Heart right ventricle (tissue), 16 donors: ENCODE measurements at regions not wholly inside any gene's neighbourhood (a gene's known extent, or its start where the extent isn't known, plus 50 kb on each side); places are given as distances from the start of the nearest gene placed in this dataset.

Experiments used
- ATAC-seq, 8 donors: fragments of 200-7000 bp; cut with Tn5 transposase; one replicate each; pipeline ENCODE4 v1.9.1; 2020; ENCODE audit warnings: mild to moderate bottlenecking in 8 of 8, moderate library complexity in 8 of 8, moderate number of reproducible peaks in 1 of 8
- DNase-seq, 2 donors: peaks; one replicate each; pipeline ENCODE4 v3.0.0-alpha.2; 2020
- H3K27ac ChIP-seq, 10 donors: fragments of 200-600 bp; sonication (generic) in 2 of 10; one replicate each; pipeline versions ENCODE4 v1.5.0 to v1.8.0; 2020 to 2022; ENCODE audit warnings: mild to moderate bottlenecking in 3 of 10
- H3K27me3 ChIP-seq, 7 donors: fragments of 200-600 bp; one replicate each; pipeline ENCODE4 v1.8.0; 2021 to 2022; ENCODE audit warnings: mild to moderate bottlenecking in 2 of 7
- H3K36me3 ChIP-seq, 9 donors: fragments of 200-600 bp; sonication (generic) in 1 of 9; one replicate each; pipeline versions ENCODE4 v1.5.0 to v1.8.0; 2020 to 2022; ENCODE audit warnings: mild to moderate bottlenecking in 2 of 9
- H3K4me1 ChIP-seq, 9 donors: fragments of 200-600 bp; sonication (generic) in 1 of 9; one replicate each; pipeline versions ENCODE4 v1.5.0 to v1.8.0; 2020 to 2022; ENCODE audit warnings: mild to moderate bottlenecking in 4 of 9
- H3K4me3 ChIP-seq, 10 donors: fragments of 200-600 bp; sonication (generic) in 2 of 10; one replicate each; pipeline versions ENCODE4 v1.5.0 to v1.8.0; 2020 to 2022; ENCODE audit warnings: mild to moderate bottlenecking in 7 of 10, moderate library complexity in 2 of 10
- H3K9me3 ChIP-seq, 11 donors: fragments of 200-600 bp in 10 of 11; sonication (generic) in 2 of 11; one replicate each; pipeline versions ENCODE4 v1.5.0 to v1.8.0; 2013 to 2022; ENCODE audit warnings: mild to moderate bottlenecking in 2 of 11, control low read depth in 1 of 11, moderate library complexity in 1 of 11
- WGBS, 2 donors: extraction: QIAGEN DNeasy Blood & Tissue Kit; methylation state at CpG; one replicate each; pipeline ENCODE4 v1.1.7; 2013; ENCODE audit warnings: inconsistent platforms in 1 of 2; 5-methylcytosine and 5-hydroxymethylcytosine counted together
- intact Hi-C, 10 donors: fragments of 100-400 bp; cut with DNase I; formaldehyde crosslinking; loops; one replicate each; pipeline versions ENCODE4 v1.11.1 to v1.14.2; 2022
- TF ChIP-seq, protein P1 (sequence below), 9 donors: fragments of 200-600 bp; sonication (generic) in 2 of 9; IDR thresholded peaks; one replicate each; pipeline versions ENCODE4 v1.5.0 to v1.8.0; 2021 to 2022; ENCODE audit warnings: antibody characterized with exemption in 9 of 9, mild to moderate bottlenecking in 5 of 9, moderate library complexity in 1 of 9
- donor health status: Arrhythmogenic right ventricular cardiomyopathy.
- donor health status: ischemic (EF 13 %, LVEDD 7.1; RV severe dilation, severe dysfunction).
- donor health status: healthy with polysubstance abuse.
- donor health status: DM: no; HTN: yes; CAD: no.
- donor health status: DM: no; HTN: no; CAD: no.
- donor health status: ischemic (EF 25% LVEDD 6.9; RV normal size, moderate dysfunction).
- donor health status: ischemic (EF 25% LVEDD 5.7; RV mildly dilated, moderate dysfunction).
- donor health status: healthy.
- donor health status: DM: yes; HTN: yes; CAD: no.
- donor health status: Ischemic cardiomyopathy.
- donor health status: ischemic (EF 35%, LVEDD 5.7; RV mildly dilated, moderate dysfunction).
- donor health status: nonischemic (EF 11% LVEDD 7.7; RV severe dilation, severe dysfunction).
- donor health status: DM: yes; HTN: yes; CAD: no.
- donor health status: PGD.
- donor health status: ischemic (EF 29% LVEDD 5.4; RV normal size, mild dysfunction).
- donor health status: nonischemic (EF 23%, LVEDD 6.1; RV moderate dilation, normal function).

DNA sequence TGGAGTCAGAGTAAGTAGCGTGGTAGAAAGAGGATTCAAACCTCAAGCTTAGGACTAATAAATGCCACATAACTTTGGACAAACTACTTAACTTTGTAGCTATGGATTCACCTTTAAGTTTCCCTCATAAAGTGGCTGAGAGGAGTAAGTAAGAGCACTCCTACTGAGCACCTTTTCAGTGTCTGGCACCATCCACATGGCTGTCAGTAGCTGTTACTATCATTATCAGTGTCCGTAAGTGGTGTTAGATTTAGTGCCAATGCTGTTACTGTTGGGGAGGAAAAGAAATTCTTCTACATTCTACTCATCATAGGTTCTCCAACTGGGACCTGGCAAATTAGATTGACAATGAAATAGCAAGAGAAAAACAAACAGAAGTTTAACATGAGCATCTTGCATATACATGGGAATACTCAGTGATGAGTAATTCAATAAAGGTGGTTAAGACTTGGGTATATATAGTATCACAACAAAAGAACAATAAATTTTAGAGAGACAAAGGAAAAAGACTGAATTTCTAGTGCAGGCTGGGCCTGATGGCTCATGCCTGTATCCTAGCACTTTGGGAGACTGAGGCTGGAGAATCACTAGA lies 165.6 kb upstream of the NBEA start:
- DNase-seq, result no peak
- no peaks in the 10 kb centered on the region for H3K9me3 ChIP-seq
- no peaks in the 10 kb centered on the region for H3K4me1 ChIP-seq
- no peak overlapping the region for H3K4me3 ChIP-seq
- H3K27me3 ChIP-seq, result no peaks in the 10 kb centered on the region
- H3K36me3 ChIP-seq, result no peaks in the 10 kb centered on the region
- TF ChIP-seq, protein P1, sequence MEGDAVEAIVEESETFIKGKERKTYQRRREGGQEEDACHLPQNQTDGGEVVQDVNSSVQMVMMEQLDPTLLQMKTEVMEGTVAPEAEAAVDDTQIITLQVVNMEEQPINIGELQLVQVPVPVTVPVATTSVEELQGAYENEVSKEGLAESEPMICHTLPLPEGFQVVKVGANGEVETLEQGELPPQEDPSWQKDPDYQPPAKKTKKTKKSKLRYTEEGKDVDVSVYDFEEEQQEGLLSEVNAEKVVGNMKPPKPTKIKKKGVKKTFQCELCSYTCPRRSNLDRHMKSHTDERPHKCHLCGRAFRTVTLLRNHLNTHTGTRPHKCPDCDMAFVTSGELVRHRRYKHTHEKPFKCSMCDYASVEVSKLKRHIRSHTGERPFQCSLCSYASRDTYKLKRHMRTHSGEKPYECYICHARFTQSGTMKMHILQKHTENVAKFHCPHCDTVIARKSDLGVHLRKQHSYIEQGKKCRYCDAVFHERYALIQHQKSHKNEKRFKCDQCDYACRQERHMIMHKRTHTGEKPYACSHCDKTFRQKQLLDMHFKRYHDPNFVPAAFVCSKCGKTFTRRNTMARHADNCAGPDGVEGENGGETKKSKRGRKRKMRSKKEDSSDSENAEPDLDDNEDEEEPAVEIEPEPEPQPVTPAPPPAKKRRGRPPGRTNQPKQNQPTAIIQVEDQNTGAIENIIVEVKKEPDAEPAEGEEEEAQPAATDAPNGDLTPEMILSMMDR (IDR thresholded peaks at IDR 0.05), result no peak
- no peak overlapping the region for H3K27ac ChIP-seq
- peak in 4 of 8 donors; percentile 52 to 75 (median 60) for ATAC-seq
- WGBS, 2 donors, result 65 to 75% methylated on average over 2 of the region's 2 CpGs
- intact Hi-C loops, result no loop called here

DNA sequence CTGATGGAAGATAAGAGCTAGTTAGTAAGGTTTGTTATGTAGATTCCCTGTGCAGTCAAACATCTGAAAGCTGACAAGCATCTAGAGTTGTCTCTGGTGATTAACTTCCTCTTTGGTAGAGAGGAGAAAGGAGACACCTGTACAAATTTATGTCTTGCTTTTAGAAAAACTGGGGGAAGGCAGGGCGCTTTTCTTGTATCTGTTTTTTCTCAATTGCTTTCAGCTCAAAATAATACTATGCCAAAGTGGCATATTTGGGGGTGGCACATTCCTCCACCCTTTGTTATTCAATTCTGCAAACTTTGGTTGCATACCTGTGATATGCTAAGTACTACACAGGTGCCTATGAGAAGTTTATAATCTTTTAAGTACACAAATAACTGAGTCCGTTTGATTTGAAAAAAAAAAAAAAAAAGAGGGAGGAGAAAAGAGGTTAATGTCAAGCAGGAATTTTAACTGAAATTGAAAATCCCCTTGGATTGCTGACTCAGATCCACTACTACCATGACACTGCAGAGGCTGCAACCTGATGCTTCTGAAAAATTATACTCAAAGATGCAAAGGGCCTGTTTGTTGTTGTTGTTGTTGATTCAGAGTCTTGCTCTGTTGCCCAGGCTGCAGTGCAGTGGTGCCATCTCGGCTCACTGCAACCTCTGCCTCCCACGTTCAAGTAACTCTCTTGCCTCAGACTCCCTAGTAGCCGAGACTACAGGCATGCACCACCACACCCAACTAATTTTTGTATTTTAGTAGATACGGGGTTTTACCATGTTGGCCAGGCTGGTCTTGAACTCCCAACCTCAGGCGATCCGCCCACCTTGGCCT lies 164.8 kb upstream of the NBEA start:
- no peak overlapping the region for H3K4me3 ChIP-seq
- no peaks in the 10 kb centered on the region for H3K4me1 ChIP-seq
- ATAC-seq, result no peak
- no peaks in the 10 kb centered on the region for H3K36me3 ChIP-seq
- peaks cover 0 to 4% (median 0%) of the 10 kb centered on the region in 11 donors for H3K9me3 ChIP-seq
- H3K27me3 ChIP-seq, result no peaks in the 10 kb centered on the region
- TF ChIP-seq, protein P1 (IDR thresholded peaks at IDR 0.05), result no peak
- intact Hi-C loops, result no loop called here
- DNase-seq, result no peak
- H3K27ac ChIP-seq, result no peak overlapping the region
- 87 to 89% methylated on average over 8 of the region's 8 CpGs for WGBS, 2 donors

DNA sequence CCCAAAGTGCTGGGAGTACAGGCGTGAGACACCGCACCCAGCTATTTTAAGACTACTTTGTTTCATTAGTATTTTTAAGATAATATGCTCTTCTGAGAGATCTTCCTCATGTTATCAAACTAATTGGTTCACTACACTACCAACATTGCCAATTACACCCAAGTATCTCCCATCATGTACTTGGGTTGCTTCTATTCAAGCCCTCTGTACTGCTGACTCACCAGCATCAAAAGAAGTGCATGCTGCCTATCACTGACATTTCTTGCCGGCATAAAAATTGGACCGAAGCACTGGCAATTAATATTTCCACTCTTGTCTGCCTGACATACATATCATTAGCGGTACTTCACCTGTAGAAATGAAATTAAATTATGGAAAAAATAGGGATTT lies 164.2 kb upstream of the NBEA start:
- no peak for DNase-seq
- TF ChIP-seq, protein P1 (IDR thresholded peaks at IDR 0.05), result no peak
- WGBS, 2 donors, result 69 to 75% methylated on average over 5 of the region's 5 CpGs
- H3K4me3 ChIP-seq, result no peak overlapping the region
- H3K27ac ChIP-seq, result no peak overlapping the region
- ATAC-seq, result peak in 3 of 8 donors; percentile 48 to 80 (median 79)
- no peaks in the 10 kb centered on the region for H3K27me3 ChIP-seq
- peaks cover 0 to 10% (median 3%) of the 10 kb centered on the region in 11 donors for H3K9me3 ChIP-seq
- no peaks in the 10 kb centered on the region for H3K36me3 ChIP-seq
- intact Hi-C loops, result no loop called here
- no peaks in the 10 kb centered on the region for H3K4me1 ChIP-seq

DNA sequence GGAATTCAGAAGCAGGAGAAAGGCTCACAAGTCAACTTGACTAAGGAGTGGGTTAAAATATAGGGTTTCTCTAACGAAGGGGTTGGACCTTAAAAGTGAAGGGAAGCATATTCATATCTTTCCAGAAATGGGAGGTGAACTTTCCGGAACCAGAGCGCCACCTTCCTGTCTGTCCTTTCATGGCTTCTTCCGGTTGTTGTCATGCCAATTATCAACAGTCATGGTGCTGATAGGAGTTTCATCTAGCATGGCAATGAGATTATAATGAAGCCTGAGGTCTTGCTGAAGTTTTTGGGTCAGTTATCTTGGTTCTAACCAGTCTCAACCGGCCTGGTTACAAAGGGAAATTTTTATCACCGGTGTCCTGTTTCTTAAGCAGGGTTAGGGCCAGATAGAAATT lies 162.9 kb upstream of the NBEA start:
- DNase-seq (no peak), ATAC-seq (no peak)
- Histone ChIP-seq H3K9me3 (peaks cover 0 to 20% (median 13%) of the 10 kb centered on the region in 11 donors), H3K27ac (no peak overlapping the region), H3K36me3 (no peaks in the 10 kb centered on the region), H3K4me1 (no peaks in the 10 kb centered on the region), H3K27me3 (no peaks in the 10 kb centered on the region), H3K4me3 (no peak overlapping the region)
- TF ChIP-seq, protein P1 (IDR thresholded peaks at IDR 0.05), result peak in 3 of 9 donors; percentile 21 to 29 (median 24)
- 57% methylated on average over 6 of the region's 6 CpGs for WGBS, 2 donors
- intact Hi-C loops, result no loop called here
